BJ (cell line): ENCODE measurements at regions not wholly inside any gene's neighbourhood (a gene's known extent, or its start where the extent isn't known, plus 50 kb on each side); places are given as distances from the start of the nearest gene placed in this dataset.
A peak's percentile ranks its signal among the peaks of the same experiment; 100 is the strongest.

Experiments used
- CTCF ChIA-PET: fragments of 350-600 bp; formaldehyde crosslinking; extraction: SDS; loops from one replicate; lab custom pipeline; 2021; ENCODE audit warnings: antibody characterized with exemption, inconsistent platforms; lab: Yijun Ruan, JAX
- POLR2A ChIA-PET: fragments of 300-600 bp; sonication (Branson Sonifier 250); formaldehyde crosslinking; extraction: SDS; loops from one replicate; lab custom pipeline; 2021; ENCODE audit warnings: antibody characterized with exemption; lab: Charles Lee
- DNase-seq: peaks from one replicate; pipeline ENCODE4 v3.0.0-alpha.2; 2011; ENCODE audit warnings: low read depth
- H3K27me3 ChIP-seq: 2 replicates; pipeline ENCODE4 v1.6.0; 2011; ENCODE audit warnings: low read length; ENCODE audit not compliant: control insufficient read depth, insufficient read depth
- H3K36me3 ChIP-seq: 2 replicates; pipeline ENCODE4 v1.5.1; 2011; ENCODE audit warnings: low read length; ENCODE audit not compliant: control insufficient read depth, insufficient read depth
- H3K4me3 ChIP-seq: 2 replicates; pipeline ENCODE4 v1.5.1; 2011; ENCODE audit warnings: low read depth, mild to moderate bottlenecking, control low read depth, low read length
- CTCF ChIP-seq: IDR thresholded peaks from 2 replicates; pipeline ENCODE4 v1.5.1; 2011; ENCODE audit warnings: low read depth, mild to moderate bottlenecking, control low read depth, inconsistent platforms, low read length, moderate library complexity; ENCODE audit not compliant: insufficient read depth

GRCh38 chr1:216847397-216848036 is 124.3 kb upstream of the ESRRG start:
- peak; percentile 4 for DNase-seq
- Histone ChIP-seq H3K27me3 (no peaks in the 10 kb centered on the region), H3K36me3 (no peaks in the 10 kb centered on the region), H3K4me3 (no peak overlapping the region)
- ChIA-PET CTCF (no interaction called here), POLR2A (no interaction called here)
- TF ChIP-seq CTCF: no peak

GRCh38 chr1:216846339-216846738 is 123.1 kb upstream of the ESRRG start:
- CTCF ChIA-PET: no interaction called here
- TF ChIP-seq CTCF: no peak

GRCh38 chr1:216843409-216843808 is 120.2 kb upstream of the ESRRG start:
- DNase-seq: no peak
- POLR2A ChIA-PET: no interaction called here
- no peak for TF ChIP-seq CTCF
- Histone ChIP-seq H3K4me3 (no peak overlapping the region), H3K36me3 (no peaks in the 10 kb centered on the region), H3K27me3 (no peaks in the 10 kb centered on the region)
- CTCF ChIA-PET: no interaction called here

More at GRCh38 chr1:216846339-216846738, 123.1 kb upstream of the ESRRG start:
- no peaks in the 10 kb centered on the region for H3K27me3 ChIP-seq
- H3K36me3 ChIP-seq: no peaks in the 10 kb centered on the region
- no peak overlapping the region for H3K4me3 ChIP-seq
- POLR2A ChIA-PET: no interaction called here
- DNase-seq: no peak

DNA sequence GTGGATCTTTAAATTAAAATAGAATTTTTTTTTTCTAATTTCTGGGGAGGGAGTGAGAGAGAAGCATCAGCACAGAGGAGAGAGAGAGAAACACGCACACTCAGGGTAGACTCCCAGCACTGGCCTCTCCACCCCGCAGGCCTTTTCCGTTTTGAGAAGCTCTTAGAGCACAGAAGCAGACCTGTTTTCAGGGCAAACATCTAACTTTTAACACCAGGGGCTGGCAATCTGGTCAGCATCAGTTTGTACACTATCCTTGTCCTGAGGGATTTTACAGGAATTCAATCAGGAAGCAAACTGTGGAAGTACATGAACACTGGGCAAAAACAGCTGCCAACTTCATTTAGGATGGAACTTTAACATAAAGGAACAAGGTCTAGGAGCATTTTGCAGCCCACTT is 117.9 kb upstream of the ESRRG start:
- ChIA-PET POLR2A (no interaction called here), CTCF (no interaction called here)
- no peak overlapping the region for H3K4me3 ChIP-seq
- no peaks in the 10 kb centered on the region for H3K36me3 ChIP-seq
- DNase-seq: no peak
- no peaks in the 10 kb centered on the region for H3K27me3 ChIP-seq
- no peak for TF ChIP-seq CTCF

DNA sequence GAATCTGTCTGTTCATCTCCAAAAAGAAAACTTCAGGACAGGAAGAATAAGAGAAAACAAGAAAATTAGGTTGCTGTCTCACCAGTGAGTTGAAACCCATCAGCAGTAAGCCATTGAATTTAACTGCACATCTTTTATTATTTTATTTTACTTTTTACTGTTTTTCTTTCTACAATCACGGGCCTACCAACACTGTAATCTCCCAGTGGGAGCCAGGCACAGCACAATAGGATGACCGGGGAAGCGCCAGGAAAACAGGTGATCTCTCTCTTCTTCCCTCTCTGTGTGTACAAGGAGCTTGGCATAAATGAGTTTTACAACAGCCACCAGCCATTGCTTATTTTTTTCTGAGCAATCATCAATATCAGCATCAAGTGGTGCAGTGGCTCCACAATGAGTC is 113.1 kb upstream of the ESRRG start:
- H3K27me3 ChIP-seq: no peaks in the 10 kb centered on the region
- ChIA-PET POLR2A (no interaction called here), CTCF (interaction anchor here (0.6 kb wide), 1 partner anchor 1517 kb away, joined by 3 read pairs; no protein-coding TSS in a partner anchor)
- DNase-seq: no peak
- H3K36me3 ChIP-seq: no peaks in the 10 kb centered on the region
- no peak for TF ChIP-seq CTCF
- no peak overlapping the region for H3K4me3 ChIP-seq
